GM13976 (cell line): ENCODE measurements at regions not wholly inside any gene's neighbourhood (a gene's known extent, or its start where the extent isn't known, plus 50 kb on each side); places are given as distances from the start of the nearest gene placed in this dataset.

Source experiments
- DNase-seq: peaks from one replicate; pipeline ENCODE4 v3.0.0; 2012; ENCODE audit warnings: low spot score
- CTCF ChIP-seq: IDR thresholded peaks from 2 replicates; pipeline ENCODE4 v1.5.1; 2012; ENCODE audit warnings: borderline replicate concordance, mild to moderate bottlenecking; ENCODE audit not compliant: insufficient read depth; ENCODE audit errors: extremely low read depth, missing control alignments, control extremely low read depth
- in situ Hi-C: fragments of 300-500 bp; cut with MboI; formaldehyde crosslinking; loops from one replicate; pipeline ENCODE4 v1.12.0; 2022; ENCODE audit warnings: low sequenced_read_pairs, mixed read lengths, inconsistent platforms; ENCODE audit not compliant: unreplicated experiment

DNA sequence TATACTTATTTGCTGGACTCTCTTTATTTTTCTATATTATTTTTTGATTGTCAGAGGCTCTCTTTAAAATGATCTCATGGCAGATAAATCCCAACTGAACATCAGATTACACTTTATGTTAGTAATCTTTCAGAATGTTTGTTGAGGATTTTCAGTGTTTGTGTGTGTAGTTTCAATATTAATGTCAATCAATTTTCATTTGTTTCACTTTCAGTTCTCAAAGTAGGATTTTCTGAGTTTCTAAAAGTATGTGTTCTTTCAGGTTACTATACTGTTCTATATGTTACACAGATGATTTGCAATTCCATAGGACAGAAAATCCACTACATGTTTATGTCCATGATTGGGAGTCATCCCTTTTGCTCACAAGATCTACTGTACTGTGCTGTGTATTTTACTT, 311.9 kb upstream of the POT1 start:
- DNase-seq: peak; percentile 10
- in situ Hi-C loops: no loop called here
- TF ChIP-seq CTCF: no peak

DNA sequence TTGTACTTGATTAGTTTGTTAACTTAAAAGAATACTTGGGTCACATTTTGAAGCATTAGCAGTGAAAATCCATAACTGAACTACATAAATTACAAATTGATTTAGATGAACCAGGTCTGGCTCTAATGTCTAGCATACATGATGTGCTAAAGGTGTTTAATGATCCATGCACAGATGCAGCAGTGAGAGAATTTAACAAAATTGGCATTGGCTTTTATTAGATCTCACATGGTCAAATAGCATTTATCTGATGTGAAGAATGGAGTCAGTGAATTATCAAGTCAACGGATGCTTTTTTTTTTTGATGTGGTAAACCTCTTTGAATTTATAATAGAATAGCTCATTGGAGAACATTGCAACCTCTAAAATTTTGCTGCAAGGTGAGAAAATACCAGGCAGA, 293.0 kb upstream of the POT1 start:
- in situ Hi-C loops: no loop called here
- no peak for DNase-seq
- TF ChIP-seq CTCF: no peak

- in situ Hi-C loops: no loop called here
- TF ChIP-seq CTCF: no peak
- no peak for DNase-seq
These were observed 288.5 kb upstream of the POT1 start for GRCh38 chr7:125218076-125218475.

DNA sequence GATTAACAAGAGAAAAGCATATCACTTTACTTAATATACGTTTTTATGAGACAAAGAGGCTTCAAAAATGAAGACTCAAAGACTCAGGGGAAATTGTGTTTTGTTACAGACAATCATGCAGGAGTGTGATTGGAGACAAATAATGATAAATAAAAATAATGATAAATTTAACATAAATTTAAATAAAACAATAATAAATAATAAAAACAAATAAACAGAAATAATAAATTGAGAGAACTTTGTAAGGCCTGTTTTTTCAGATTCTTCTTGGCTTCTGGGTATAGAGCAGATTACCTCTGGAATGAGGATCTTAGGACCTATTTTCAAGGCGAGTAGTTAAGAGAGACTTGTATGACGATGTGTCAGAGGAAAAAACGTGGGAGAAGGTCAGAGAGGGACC, 271.4 kb upstream of the POT1 start:
- DNase-seq: no peak
- no peak for TF ChIP-seq CTCF
- in situ Hi-C loops: no loop called here

- no peak for DNase-seq
- no peak for TF ChIP-seq CTCF
- in situ Hi-C loops: no loop called here
These were observed 268.2 kb upstream of the POT1 start for GRCh38 chr7:125197731-125198393.

GRCh38 chr7:125195156-125195555, 265.5 kb upstream of the POT1 start:
- no peak for TF ChIP-seq CTCF
- in situ Hi-C loops: no loop called here

More at GRCh38 chr7:125195156-125195555, 265.5 kb upstream of the POT1 start:
- DNase-seq: no peak
